ENCODE measurements at regions not wholly inside any gene's neighbourhood (a gene's known extent, or its start where the extent isn't known, plus 50 kb on each side); places are given as distances from the start of the nearest gene placed in this dataset.

- 85% methylated on average over 17 of the region's 17 CpGs for WGBS
- H3K27me3 ChIP-seq (replicated peaks; ENCODE audit: insufficient read depth): no peaks in the 10 kb centered on the region
- H3K4me3 ChIP-seq: no peak overlapping the region
- intact Hi-C loops (cut with DNase I): no loop called here
- DNase-seq (ENCODE audit: low spot score): no peak
- no peaks in the 10 kb centered on the region for H3K9me3 ChIP-seq
- TF ChIP-seq CTCF (IDR thresholded peaks at IDR 0.05): no peak
- TF ChIP-seq POLR2AphosphoS5 (IDR thresholded peaks at IDR 0.05): no peak
- no peak for TF ChIP-seq POLR2A (IDR thresholded peaks at IDR 0.05)
- H3K27ac ChIP-seq: no peak overlapping the region
- no peaks in the 10 kb centered on the region for H3K36me3 ChIP-seq
- H3K4me1 ChIP-seq (replicated peaks): no peaks in the 10 kb centered on the region
Observed at GRCh38 chr2:239824866-239825704, 200.1 kb downstream of the NDUFA10 start.

GRCh38 chr2:239824046-239824694 is 201.0 kb downstream of the NDUFA10 start:
- WGBS: 44% methylated on average over 11 of the region's 11 CpGs
- Histone ChIP-seq H3K27me3 (replicated peaks; ENCODE audit: insufficient read depth) (no peaks in the 10 kb centered on the region), H3K27ac (no peak overlapping the region), H3K36me3 (no peaks in the 10 kb centered on the region), H3K9me3 (no peaks in the 10 kb centered on the region), H3K4me3 (no peak overlapping the region), H3K4me1 (replicated peaks) (no peaks in the 10 kb centered on the region)
- DNase-seq (ENCODE audit: low spot score): peak; percentile 37
- TF ChIP-seq CTCF (IDR thresholded peaks at IDR 0.05) (peak in 3 of 4 experiments; percentile 37 to 74 (median 61)), POLR2A (IDR thresholded peaks at IDR 0.05) (no peak), POLR2AphosphoS5 (IDR thresholded peaks at IDR 0.05) (peak; percentile 72)
- intact Hi-C loops (cut with DNase I): no loop called here

GRCh38 chr2:239822146-239822831 is 202.9 kb downstream of the NDUFA10 start:
- Histone ChIP-seq H3K36me3 (no peaks in the 10 kb centered on the region), H3K27ac (no peak overlapping the region), H3K9me3 (no peaks in the 10 kb centered on the region), H3K4me3 (no peak overlapping the region), H3K4me1 (replicated peaks) (no peaks in the 10 kb centered on the region), H3K27me3 (replicated peaks; ENCODE audit: insufficient read depth) (no peaks in the 10 kb centered on the region)
- intact Hi-C loops (cut with DNase I): no loop called here
- 86% methylated on average over 16 of the region's 16 CpGs for WGBS
- DNase-seq (ENCODE audit: low spot score): no peak
- TF ChIP-seq CTCF (IDR thresholded peaks at IDR 0.05): no peak
- no peak for TF ChIP-seq POLR2AphosphoS5 (IDR thresholded peaks at IDR 0.05)
- TF ChIP-seq POLR2A (IDR thresholded peaks at IDR 0.05): no peak

GRCh38 chr2:239821694-239822075 is 203.5 kb downstream of the NDUFA10 start:
- TF ChIP-seq CTCF (IDR thresholded peaks at IDR 0.05) (no peak), POLR2AphosphoS5 (IDR thresholded peaks at IDR 0.05) (no peak), POLR2A (IDR thresholded peaks at IDR 0.05) (no peak)
- Histone ChIP-seq H3K36me3 (no peaks in the 10 kb centered on the region), H3K4me3 (no peak overlapping the region), H3K27me3 (replicated peaks; ENCODE audit: insufficient read depth) (no peaks in the 10 kb centered on the region), H3K9me3 (no peaks in the 10 kb centered on the region), H3K27ac (no peak overlapping the region), H3K4me1 (replicated peaks) (no peaks in the 10 kb centered on the region)
- 82% methylated on average over 4 of the region's 4 CpGs for WGBS
- DNase-seq (ENCODE audit: low spot score): no peak
- intact Hi-C loops (cut with DNase I): no loop called here
